Colon (tissue), 2 donors: ENCODE measurements at regions not wholly inside any gene's neighbourhood (a gene's known extent, or its start where the extent isn't known, plus 50 kb on each side); places are given as distances from the start of the nearest gene placed in this dataset.
"Not testable (repeated sequence)": the region's sequence is repeated elsewhere in the genome, so short reads cannot be mapped to it uniquely, and the experiment has no call there.

Experiments
- FAIRE-seq: peaks from 2 replicates; lab custom pipeline; 2012; peaks lifted over from hg19 to GRCh38; lab: Jason Lieb, UNC
- donor health status: control.
- donor health status: control.

DNA sequence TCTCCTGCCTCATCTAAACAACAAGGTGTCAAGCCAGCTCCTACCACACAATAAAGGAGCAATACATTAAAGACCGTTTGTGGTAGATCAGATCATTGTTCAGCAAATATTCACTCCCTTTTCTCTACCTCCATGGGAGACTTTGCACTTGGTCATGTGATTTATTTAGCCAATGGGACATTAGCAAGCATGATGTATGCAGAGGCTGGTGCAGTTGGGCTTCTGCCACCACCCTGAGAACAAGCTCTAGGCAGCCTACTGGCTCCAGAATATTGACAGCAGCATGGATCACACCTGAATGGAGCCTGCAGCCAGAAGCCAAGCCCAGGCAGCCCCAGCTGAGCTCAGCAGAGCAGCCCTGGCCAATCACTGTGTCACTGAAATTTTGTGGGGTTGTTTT, 99.4 kb upstream of the UBE2E2 start:
- no peak for FAIRE-seq

DNA sequence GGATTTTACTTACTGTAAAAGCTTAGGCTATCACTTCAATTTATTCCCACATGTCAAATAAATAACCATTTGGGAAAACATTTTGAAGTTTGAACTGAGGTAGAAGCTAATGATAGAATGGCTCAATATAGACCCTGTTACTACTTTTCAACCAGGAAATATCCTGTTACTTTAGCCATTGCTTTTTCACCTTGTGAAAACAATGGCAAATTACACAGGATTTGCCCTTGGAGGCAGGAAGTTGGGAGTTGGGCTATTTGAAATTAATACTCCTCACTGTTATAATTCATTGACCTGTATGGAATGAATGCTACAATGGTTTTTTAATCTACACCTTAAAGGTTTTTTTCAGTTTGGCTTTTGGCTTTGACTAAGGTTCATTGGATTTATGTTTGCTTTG, 98.1 kb upstream of the UBE2E2 start:
- no peak for FAIRE-seq

DNA sequence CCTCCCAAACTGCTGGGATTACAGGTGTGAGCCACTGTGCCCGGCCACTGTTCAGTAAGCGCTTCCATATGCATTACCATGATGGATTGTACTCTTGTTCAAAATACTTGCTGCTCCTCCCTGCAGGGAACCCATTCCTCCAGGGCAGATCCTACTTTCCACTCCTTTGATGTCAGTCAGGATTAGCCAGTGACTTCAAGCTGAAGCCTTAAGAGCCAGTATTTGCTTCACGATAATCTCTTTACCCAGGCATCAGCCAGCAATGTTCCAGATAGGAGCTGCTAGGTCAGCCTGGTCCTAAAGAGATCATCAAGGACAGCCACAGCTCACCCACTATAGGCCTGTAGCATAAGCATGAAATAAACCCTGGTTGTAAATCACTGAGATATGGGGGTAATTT, 96.5 kb upstream of the UBE2E2 start:
- FAIRE-seq = no peak

DNA sequence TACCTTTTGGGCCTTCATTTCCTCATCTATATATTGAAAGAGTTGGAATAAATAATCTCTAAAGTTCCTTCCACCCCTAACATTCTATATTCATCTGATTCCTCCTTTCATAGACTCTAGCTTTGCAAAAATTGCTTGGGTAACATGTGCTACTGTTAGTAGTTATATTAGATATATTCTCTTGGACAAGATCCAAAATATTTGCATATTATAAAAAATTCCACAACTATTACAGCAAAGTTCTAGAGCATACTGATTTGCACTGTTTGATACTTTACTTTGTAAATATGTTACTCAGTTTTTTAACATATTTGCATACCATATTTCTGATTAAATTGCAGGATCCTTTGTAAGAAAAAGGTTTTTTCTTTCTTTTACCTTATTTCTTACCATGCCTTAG, 95.9 kb upstream of the UBE2E2 start:
- no peak for FAIRE-seq

DNA sequence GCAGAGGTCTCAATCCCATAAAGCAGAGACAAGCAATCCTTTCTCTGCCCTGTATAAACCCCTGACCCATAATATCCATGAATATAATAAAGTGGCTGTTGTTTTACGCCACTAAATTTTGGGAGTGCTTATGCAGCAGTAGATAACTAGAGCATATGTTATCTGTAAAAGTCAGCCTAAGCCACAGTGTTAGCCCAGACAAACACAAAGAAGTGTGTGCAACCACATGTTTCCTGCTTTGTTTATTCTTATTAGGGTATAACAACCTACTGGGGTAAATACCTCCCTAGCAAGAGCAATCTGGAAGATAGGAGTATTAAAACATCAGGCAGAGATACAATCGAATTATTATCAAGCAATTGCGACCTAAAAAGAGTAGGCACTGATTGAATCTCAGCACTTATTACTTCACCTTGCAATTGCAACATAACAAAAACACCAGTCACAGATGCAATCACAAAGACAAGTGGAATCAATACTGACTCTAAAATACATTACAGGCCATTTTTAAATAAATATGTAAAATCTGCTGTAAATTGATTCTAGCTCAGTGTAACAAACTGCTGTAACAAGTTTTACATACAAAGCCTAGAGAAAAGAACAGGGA, 94.6 kb upstream of the UBE2E2 start:
- no peak for FAIRE-seq

DNA sequence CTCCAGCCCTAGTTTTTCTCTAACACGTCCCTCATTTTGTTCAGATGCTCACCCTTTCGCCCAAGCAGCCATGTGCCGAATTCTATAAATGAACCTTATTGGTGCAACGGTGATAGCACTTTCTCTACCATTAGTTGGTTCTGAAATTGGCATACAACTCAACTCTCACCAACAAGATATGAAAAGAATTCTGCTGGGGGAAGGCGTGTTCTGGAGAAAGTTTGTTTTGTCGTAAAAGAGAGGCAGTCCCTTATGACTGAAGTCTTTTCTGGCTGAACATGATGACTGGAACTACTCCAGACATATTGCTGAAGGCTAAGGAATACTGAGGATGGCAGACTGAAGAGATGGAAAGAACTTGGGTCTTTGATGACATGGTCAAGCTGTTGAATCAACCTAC, 91.8 kb upstream of the UBE2E2 start:
- FAIRE-seq = no peak

DNA sequence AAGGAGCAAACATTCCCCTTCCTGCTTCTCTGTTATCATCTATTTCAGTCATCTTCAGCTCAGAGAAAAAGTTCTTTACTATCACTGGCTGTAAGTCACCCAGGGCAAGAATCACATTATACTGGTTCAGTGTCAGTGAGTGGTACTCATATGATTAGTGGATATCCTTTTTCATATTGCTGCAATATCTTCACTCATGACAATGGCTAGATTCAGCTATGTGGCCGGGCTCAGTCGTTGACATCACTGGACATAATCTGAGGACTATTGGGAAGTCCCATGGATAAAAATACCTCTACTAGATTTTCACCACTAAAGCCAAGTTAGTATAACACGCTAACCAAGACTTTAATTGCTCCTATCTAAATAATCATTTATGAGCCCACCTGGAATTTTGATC, 91.3 kb upstream of the UBE2E2 start:
- FAIRE-seq = no peak

DNA sequence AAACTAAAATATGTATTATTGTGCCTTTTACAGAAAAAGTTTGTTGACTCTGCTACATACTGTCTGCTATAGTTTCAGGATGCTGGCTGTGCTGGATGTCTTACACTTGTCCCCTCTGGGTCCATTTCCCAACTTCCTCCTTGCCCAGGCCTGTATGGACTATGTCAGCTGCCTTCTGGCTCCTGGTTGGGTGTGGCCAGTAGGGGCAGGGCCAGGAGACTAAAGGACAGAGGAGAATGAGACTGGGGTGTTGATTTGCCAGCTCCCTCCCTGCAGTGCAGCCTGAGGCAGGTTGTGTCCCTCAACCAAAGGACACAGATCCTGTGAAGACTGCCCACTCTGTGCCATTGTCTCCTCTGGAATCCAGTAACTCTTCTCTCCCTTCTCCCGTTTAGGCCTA, 90.6 kb upstream of the UBE2E2 start:
- FAIRE-seq = no peak

DNA sequence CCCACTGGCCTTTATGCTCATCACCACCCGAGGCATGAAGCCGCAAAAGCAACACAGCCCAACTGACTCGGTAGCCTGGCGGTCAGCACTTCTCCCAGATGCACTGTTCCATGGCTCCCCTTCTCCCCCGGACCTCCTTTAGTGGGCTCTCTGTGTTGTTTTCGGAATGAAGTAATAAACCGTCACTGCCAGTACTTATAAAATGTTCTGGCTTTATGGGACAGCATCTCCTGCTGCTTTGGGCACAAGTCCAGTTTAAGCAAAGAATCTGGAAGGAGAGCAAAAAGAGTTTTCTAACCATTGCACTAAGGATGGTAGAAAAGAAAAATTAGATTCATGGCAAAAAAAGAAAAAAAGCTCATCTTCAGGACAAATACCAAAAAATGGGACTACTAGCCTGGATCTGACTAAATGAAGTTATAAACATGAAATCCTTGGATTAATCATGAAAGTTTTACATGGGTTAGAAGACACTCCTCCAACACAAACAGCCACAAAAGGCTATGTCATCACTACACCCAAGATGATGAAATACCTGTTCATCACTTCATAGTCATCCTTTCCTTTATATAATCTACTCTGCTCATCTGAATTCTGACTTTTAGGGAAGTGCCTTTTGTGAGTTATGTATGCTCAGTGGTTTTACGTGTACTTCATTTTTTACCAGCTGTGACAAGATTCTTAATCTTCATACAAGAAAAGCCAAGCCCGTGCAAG, 89.5 kb upstream of the UBE2E2 start:
- FAIRE-seq = no peak

DNA sequence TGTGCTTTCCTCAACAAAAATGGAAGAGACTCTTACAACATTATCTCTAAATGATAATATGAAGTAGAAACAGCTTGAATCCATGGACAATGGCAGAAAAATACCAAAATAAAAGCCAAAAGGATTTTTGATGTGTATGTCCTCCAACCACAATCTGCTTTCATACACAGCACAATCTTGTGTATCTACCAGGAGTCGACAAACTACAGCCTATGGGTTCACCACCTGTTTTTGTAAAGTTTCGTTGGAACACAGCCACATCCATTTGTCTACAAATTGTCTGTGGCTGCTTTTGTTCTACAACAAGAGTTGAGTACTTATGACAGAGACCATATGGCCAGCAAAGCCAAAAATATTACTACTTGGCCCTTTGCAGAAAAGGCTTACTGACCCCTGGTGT, 88.7 kb upstream of the UBE2E2 start:
- no peak for FAIRE-seq

DNA sequence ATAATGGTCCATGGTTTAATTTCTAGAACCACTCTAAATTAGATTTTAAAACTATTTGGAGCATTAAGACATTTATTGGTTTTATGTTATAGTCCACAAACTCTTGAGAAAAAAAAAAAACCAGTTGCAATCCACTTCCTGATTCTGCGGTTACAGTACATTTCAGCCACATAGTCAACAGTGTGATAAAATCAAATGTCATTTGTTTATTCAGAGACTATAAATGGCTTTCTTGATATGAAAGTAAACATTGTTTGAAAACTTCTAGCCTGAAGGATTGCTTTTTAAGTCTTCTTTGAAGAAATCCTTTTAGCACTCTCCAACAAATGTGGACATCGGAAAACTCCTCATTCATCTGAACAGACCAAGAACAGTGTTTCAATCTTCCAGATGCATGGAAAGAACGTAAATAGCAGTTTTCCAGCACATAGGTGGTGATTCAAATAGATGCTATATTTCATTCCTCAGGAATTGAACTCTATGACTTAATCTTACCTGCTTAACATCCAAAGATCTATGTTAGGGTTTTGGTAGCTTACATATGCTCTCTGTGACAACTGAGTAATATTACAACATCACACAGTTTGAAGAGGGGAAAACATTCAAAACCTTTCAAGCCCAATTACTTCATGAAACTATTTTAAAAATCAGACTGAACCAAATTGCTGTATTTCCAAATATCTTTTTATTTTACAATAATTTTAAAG, 87.8 kb upstream of the UBE2E2 start:
- no peak for FAIRE-seq

DNA sequence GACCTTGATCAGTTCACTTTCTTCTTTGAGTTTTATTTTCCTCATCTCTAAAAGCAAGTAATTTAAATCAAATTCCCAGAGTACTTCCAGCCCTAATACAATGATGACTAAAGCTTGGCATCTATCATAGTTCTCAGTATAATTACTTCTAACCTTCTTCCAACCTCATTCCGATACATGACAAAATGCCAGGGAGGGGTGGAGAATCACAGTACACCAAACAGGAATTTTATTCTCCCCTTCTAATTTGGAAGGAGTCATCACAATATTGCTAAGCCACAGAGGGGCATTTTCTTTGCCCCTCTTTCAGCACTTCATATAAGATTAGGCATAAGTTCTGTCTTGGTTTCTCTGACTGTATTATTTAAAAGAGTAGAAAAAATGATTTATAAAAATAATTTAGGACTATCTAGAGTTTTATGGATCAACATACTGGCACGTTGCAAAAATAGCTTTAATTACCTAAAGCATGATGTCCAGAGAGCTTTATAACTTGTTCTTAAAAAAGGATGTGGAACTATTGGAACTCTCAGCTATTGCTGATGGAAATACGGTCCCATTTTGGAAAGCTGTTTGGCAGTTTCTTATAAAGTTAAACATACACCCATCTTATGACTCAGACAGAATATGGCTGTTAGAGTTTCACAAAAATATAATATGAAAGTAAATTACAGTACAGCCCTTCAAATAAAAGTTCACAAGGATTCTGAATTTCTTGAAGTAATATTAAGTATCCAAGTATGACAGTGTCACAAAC, 86.9 kb upstream of the UBE2E2 start:
- FAIRE-seq = no peak

DNA sequence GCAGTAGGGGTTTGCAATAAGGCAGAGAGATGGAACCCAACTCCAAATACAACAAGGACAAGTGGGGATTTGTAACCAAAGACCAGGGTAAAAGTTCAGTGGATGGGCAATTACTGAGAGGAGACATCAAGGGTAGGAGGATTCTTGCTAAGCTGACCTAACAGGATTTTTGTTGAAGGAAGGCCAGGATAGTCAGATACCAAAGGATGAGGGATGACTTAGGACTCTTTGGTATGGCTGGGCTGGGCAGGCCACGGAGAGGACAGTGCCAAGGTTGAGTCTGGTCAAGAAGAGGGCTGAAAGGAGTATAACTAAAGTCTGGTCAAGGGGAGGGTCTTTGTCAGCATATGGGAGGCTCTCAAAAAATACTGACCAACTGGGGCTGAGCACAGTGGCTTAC, 85.3 kb upstream of the UBE2E2 start:
- no peak for FAIRE-seq

DNA sequence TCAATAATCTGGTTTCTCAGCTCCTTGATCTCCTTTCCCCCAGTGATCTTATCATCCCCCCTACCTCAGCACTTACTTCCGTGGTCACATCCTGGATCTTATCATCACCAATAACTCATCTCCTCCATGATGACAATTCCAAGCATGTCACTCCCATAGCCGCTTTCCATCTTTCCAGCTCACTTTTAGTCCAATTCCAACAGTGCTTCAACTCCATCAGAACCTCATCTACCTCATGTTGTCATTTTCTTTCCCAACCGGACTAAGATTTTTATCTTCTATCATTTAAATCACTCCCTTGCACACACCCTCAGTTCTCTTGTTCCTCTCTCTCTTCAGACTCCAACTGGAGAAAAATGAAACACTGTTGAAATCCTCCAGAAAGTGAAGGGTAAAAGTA, 75.9 kb upstream of the UBE2E2 start:
- no peak for FAIRE-seq

DNA sequence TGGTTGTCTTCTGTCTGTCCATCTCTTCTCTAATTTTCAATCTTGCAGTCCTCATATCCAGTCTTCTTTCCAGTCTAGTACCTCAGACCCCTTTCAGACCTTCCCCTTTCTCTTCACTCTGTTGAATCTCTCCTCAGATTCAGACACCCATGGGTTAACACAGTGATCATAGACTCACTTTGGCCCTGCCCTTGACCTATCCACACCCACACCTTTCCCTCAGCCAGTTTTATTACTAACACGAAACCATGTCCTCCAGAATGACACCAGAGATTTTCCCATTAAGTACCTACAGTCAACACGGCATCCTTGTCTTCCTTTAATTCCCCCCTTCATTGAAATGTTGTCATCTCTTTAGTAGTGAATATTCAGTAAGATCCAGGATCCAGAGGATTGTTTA, 74.5 kb upstream of the UBE2E2 start:
- FAIRE-seq = no peak

DNA sequence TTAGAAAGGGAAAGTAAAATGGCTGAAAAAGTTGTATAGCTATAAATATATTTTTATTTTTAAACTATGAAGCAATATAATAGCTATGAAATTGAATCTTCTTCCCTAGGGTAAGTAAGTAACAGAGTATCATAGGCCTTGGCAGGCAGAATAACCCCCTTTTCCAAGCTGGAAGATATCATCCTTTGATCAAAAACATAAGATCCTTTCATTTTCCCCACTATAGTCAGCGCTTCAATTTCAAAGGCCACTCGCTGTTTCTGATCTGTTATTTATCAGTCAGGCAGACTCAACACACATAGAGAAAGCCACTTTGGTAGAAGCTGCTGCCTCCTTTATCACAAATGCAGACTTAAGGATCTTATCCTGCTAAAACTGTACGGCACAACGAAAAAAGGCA, 74.0 kb upstream of the UBE2E2 start:
- FAIRE-seq = no peak

DNA sequence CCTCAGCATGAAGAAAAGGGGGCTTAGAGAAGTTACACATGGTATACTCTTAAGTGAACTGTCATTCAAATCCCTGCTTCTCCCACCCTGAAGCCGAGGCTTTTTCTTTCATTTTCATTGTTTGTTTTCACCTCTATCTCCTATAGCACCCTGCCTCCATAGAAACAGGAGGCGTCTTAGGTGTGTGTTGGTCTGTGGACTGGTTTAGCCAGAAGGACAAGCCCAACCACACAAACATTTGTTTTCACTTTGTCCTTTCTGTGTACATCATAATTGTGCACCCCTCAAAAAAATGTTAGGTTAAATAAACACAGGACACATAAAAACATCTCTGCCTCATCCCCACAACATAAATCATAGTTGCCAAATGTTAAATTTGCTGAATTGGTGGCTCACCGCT, 73.3 kb upstream of the UBE2E2 start:
- no peak for FAIRE-seq

DNA sequence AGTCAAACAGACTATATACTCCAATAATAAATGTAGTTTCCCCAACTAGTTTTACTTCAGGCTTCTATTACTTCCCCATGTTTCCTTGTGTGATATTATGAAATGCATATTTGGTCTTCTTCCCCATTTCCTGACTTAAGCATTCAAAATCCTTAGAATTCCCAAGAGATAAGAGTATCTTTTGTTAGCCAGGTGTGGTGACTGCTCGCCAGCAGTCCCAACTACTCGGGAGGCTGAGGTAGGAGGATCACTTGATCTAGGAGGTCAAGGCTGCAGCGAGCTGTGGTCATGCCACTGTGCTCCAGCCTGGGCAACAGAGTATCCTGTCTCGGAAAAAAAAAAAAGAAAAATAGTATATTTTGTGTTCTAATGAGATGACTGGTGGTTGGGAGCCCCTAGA, 72.7 kb upstream of the UBE2E2 start:
- FAIRE-seq = no peak

DNA sequence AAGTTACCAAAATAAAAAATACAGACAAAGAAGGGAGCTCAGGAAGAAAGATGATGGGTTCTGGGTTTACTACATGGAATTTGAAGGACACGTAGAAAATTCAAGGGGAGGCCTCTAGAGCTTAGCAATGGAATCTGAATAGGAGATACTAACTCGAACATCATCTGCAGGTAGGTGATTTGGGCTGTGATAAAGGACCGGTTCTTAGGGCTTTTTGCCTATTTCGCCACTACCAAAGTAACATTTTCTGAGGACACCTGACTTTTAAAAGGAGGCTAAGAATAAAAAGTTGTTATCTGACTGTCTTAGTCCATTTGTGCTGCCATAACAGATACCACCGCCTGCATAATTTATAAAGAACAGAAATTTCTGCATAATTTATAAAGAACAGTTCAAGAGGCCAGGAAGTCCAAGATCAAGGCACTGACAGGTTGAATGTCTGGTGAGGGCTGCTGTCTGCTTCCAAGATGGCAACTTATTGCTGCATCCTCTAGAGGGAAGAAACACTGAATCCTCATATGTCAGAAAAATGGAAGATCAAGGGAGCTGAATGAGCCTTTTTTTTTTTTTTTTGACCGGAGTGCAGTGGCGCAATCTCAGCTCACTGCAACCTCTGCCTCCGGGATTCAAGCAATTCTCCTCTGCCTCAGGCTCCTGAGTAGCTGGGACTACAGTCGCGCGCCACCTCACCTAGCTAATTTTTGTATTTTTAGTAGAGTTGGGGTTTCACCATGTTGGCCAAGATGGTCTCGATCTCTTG, 67.9 kb upstream of the UBE2E2 start:
- FAIRE-seq = no peak

DNA sequence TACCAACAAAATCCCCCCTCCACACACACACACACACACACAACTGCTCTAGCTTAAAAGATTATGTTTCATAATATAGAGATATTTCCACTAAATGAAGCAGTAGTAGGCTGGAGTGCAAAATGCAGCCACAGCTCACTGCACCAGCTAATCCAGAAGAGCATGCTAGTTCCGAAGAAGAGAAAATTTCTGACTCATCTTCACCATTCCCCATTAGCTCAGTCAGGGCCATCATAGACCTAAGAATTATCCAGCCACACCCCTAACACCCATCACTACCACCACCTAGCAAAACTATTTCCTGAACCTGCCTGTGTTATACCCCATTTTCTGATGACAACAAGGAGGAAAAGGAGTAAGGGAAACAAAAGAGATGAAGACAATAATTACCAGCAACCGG, 67.1 kb upstream of the UBE2E2 start:
- FAIRE-seq = no peak

DNA sequence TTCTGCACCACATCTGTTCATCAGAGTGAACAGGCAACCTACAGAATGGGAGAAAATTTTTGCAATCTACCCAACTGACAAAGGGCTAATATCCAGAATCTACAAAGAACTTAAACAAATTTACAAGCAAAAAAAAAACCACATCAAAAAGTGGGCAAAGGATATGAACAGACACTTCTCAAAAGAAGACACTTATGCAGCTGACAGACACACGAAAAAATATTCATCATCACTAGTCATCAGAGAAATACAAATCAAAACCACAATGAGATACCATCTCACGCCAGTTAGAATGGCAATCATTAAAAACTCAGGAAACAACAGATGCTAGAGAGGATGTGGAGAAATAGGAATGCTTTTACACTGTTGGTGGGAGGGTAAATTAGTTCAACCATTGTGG, 59.1 kb upstream of the UBE2E2 start:
- not testable (repeated sequence) for FAIRE-seq

DNA sequence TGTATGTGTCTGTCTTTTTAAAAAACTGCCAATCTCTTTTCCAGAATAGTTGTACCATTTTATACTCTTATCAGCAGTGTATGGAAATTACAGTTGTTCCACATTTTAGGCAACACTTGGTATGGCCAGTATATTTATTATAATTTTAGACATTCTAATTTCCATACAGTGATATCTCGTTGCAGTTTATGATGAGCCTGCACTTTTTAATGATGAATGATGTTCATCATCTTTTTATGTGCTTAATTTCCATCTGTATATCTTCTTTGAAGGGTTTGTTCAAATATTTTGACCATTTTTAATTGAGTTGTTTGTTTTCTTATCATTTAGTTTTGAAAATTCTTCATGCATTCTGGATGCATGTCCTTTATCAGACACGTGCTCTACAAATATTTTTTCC, 57.0 kb upstream of the UBE2E2 start:
- no peak for FAIRE-seq
